ENCODE measurements at regions not wholly inside any gene's neighbourhood (a gene's known extent, or its start where the extent isn't known, plus 50 kb on each side); places are given as distances from the start of the nearest gene placed in this dataset.
A peak's percentile ranks its signal among the peaks of the same experiment; 100 is the strongest.

DNA sequence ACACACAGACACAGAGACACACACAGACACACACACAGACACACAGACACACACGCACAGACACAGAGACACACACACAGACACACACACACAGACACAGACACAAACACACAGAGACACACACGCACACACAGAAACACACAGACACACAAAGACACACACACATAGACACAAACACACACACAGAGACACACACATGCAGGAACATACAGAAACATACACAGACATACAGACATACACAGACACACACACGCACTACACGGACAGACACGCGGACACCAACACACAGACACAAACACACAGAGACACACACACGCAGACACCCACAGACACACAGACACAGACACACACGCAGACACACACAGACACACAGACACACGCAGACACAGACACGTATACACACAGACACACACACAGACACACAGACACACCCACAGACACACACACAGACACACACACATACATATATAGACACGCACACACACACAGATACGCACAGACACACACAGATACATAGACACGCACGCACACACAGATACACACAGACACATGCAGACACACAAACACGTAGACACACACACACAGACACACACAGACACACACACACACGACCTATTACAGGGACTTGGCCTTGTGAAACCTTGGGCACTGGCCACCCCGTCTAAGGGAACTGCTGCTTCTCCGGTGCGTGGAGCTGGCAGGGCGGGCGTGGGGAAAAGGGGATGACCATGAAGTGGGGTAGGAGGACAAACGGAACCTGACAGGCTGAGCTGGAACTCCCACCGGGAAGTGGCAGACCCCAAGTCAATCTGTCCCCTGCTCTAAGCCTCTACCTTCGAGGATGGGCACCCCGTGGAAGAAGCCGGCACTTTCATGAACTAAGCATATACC lies 211.4 kb downstream of the TFCP2L1 start:
- H3K9me3 ChIP-seq (replicated peaks; ENCODE audit: control insufficient read depth, insufficient read depth, low read length), result no peaks in the 10 kb centered on the region
- H3K27ac ChIP-seq (ENCODE audit: control insufficient read depth, insufficient read depth), result no peak overlapping the region
- TF ChIP-seq RCOR1 (conservative IDR thresholded peaks at IDR 0.05; ENCODE audit: low read depth, low read length), result no peak
- H3K36me3 ChIP-seq (ENCODE audit: control insufficient read depth in 2 of 2, insufficient read depth in 2 of 2, low read length in 1 of 2), result no peaks in the 10 kb centered on the region
- SMC1A ChIA-PET (ENCODE audit: uncharacterized antibody, unreplicated experiment), result no interaction called here
- DNase-seq (ENCODE audit: low read depth, low spot score), result no peak
- no peak overlapping the region for H3K4me3 ChIP-seq
- no peak overlapping the region for H2AFZ ChIP-seq (ENCODE audit: control insufficient read depth, low read depth, low read length)
- WGBS (ENCODE audit: insufficient coverage, insufficient replicate concordance, low lambda C conversion rate, missing lambda C conversion rate), result 71% methylated on average over 26 of the region's 26 CpGs
- H3K79me2 ChIP-seq (ENCODE audit: control insufficient read depth, insufficient read depth, low read length), result no peaks in the 10 kb centered on the region
- H3K27me3 ChIP-seq (replicated peaks in 1 of 2; ENCODE audit: control insufficient read depth in 2 of 2, insufficient read depth in 2 of 2, low read length in 1 of 2), result peaks cover 0 to 3% of the 10 kb centered on the region in 2 experiments; a peak in 1 of 4 replicates
- CTCF ChIA-PET, result interaction anchor here (0.7 to 1.9 kb wide), 5 partner anchors 15 to 378 kb away, joined by 3 to 4 read pairs (median 3); no protein-coding TSS in a partner anchor
- ATAC-seq, result no peak
- no peaks in the 10 kb centered on the region for H3K4me1 ChIP-seq (ENCODE audit: control insufficient read depth, insufficient read depth, low read length)
- POLR2A ChIA-PET, result no interaction called here
- H3K4me2 ChIP-seq (ENCODE audit: control insufficient read depth, insufficient read depth), result no peak overlapping the region
- in situ Hi-C loops (cut with MboI) (no loop called here), intact Hi-C loops (cut with micrococcal nuclease; ENCODE audit: unreplicated experiment) (no loop called here)
- no peak for FAIRE-seq
- no TSS peak for BruUV-seq (replicated peaks)
- H4K20me1 ChIP-seq (ENCODE audit: control insufficient read depth, insufficient read depth), result no peaks in the 10 kb centered on the region; the same call in 1 of the 2 replicates
- H3K9ac ChIP-seq (ENCODE audit: control insufficient read depth, insufficient read depth, low read length), result no peak overlapping the region
- RAD21 ChIA-PET (ENCODE audit: unreplicated experiment), result interaction anchor here (0.9 kb wide), 1 partner anchor 378 kb away, joined by 6 read pairs; no protein-coding TSS in a partner anchor

DNA sequence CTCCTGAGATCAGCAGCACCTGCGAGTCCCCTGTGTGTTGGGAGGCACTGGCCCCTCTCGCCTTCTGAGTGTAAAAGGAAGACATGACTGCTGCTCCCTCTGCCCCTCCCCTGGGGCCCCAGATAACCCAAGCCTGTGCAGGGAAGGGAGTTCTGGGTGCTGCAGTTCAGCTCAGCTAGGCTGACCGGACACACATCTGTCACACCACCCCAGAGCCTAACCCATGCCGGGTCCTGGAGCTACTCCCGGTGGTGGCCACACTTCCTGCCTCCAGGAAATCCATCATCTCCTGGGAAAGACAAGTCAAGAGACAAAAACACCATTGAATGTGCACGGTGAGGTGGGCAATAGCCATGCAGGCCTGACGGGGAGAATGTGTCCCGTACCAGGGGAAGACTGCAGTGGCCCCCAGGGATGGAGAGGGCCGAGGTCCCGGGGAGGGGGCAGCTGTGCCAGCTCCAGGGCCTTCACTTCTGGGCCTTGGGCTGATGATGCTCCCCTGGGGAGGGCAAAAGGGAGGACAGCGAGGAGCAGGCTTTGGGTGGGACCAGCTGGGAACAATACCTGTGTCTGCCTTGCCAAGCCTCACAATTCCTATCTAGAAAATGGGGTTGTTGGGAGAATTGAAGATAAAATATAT lies 210.6 kb downstream of the TFCP2L1 start:
- ChIA-PET SMC1A (ENCODE audit: uncharacterized antibody, unreplicated experiment) (interaction anchor here (2.0 kb wide), 1 partner anchor 11 kb away, joined by 7 read pairs; no protein-coding TSS in a partner anchor), CTCF (interaction anchor here (0.7 to 1.9 kb wide), 7 partner anchors 11 to 381 kb away, joined by 3 to 5 read pairs (median 3); no protein-coding TSS in a partner anchor), RAD21 (ENCODE audit: unreplicated experiment) (interaction anchor here (0.9 kb wide), 1 partner anchor 379 kb away, joined by 6 read pairs; no protein-coding TSS in a partner anchor), POLR2A (no interaction called here)
- Histone ChIP-seq H3K9me3 (replicated peaks; ENCODE audit: control insufficient read depth, insufficient read depth, low read length) (no peaks in the 10 kb centered on the region), H3K27me3 (replicated peaks in 1 of 2; ENCODE audit: control insufficient read depth in 2 of 2, insufficient read depth in 2 of 2, low read length in 1 of 2) (no peaks in the 10 kb centered on the region; a peak in 1 of 4 replicates), H3K9ac (ENCODE audit: control insufficient read depth, insufficient read depth, low read length) (no peak overlapping the region), H3K4me1 (ENCODE audit: control insufficient read depth, insufficient read depth, low read length) (no peaks in the 10 kb centered on the region), H3K79me2 (ENCODE audit: control insufficient read depth, insufficient read depth, low read length) (no peaks in the 10 kb centered on the region), H4K20me1 (ENCODE audit: control insufficient read depth, insufficient read depth) (no peaks in the 10 kb centered on the region; the same call in 1 of the 2 replicates), H2AFZ (ENCODE audit: control insufficient read depth, low read depth, low read length) (no peak overlapping the region), H3K36me3 (ENCODE audit: control insufficient read depth in 2 of 2, insufficient read depth in 2 of 2, low read length in 1 of 2) (no peaks in the 10 kb centered on the region), H3K4me3 (no peak overlapping the region), H3K4me2 (ENCODE audit: control insufficient read depth, insufficient read depth) (no peak overlapping the region), H3K27ac (ENCODE audit: control insufficient read depth, insufficient read depth) (no peak overlapping the region)
- in situ Hi-C loops (cut with MboI) (no loop called here), intact Hi-C loops (cut with micrococcal nuclease; ENCODE audit: unreplicated experiment) (no loop called here)
- WGBS (ENCODE audit: insufficient coverage, insufficient replicate concordance, low lambda C conversion rate, missing lambda C conversion rate), result 6% methylated on average over 11 of the region's 11 CpGs
- FAIRE-seq, result no peak
- no peak for DNase-seq (ENCODE audit: low read depth, low spot score)
- peak; percentile 13; the same call in 1 of the 3 replicates for ATAC-seq
- no TSS peak for BruUV-seq (replicated peaks)
- TF ChIP-seq BACH1 (IDR thresholded peaks at IDR 0.05; ENCODE audit: borderline replicate concordance) (no peak), CBX3 (IDR thresholded peaks at IDR 0.05; ENCODE audit: borderline replicate concordance, low read depth) (no peak), MTA2 (IDR thresholded peaks at IDR 0.05; ENCODE audit: low read depth) (no peak), JUND (IDR thresholded peaks at IDR 0.05; ENCODE audit: low read depth, low read length) (no peak), BHLHE40 (IDR thresholded peaks at IDR 0.05; ENCODE audit: borderline replicate concordance in 1 of 2, low read depth in 2 of 2, low read length in 1 of 2) (no peak), NRF1 (conservative IDR thresholded peaks at IDR 0.05; ENCODE audit: low read depth, low read length) (no peak)
- TF ChIP-seq, protein P1, sequence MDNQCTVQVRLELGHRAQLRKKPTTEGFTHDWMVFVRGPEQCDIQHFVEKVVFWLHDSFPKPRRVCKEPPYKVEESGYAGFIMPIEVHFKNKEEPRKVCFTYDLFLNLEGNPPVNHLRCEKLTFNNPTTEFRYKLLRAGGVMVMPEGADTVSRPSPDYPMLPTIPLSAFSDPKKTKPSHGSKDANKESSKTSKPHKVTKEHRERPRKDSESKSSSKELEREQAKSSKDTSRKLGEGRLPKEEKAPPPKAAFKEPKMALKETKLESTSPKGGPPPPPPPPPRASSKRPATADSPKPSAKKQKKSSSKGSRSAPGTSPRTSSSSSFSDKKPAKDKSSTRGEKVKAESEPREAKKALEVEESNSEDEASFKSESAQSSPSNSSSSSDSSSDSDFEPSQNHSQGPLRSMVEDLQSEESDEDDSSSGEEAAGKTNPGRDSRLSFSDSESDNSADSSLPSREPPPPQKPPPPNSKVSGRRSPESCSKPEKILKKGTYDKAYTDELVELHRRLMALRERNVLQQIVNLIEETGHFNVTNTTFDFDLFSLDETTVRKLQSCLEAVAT (IDR thresholded peaks at IDR 0.05), result no peak
- TF ChIP-seq, protein P2, sequence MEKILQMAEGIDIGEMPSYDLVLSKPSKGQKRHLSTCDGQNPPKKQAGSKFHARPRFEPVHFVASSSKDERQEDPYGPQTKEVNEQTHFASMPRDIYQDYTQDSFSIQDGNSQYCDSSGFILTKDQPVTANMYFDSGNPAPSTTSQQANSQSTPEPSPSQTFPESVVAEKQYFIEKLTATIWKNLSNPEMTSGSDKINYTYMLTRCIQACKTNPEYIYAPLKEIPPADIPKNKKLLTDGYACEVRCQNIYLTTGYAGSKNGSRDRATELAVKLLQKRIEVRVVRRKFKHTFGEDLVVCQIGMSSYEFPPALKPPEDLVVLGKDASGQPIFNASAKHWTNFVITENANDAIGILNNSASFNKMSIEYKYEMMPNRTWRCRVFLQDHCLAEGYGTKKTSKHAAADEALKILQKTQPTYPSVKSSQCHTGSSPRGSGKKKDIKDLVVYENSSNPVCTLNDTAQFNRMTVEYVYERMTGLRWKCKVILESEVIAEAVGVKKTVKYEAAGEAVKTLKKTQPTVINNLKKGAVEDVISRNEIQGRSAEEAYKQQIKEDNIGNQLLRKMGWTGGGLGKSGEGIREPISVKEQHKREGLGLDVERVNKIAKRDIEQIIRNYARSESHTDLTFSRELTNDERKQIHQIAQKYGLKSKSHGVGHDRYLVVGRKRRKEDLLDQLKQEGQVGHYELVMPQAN (conservative IDR thresholded peaks at IDR 0.05), result no peak
